Hematopoietic multipotent progenitor cell treated with erythropoietin and hydrocortisone succinate and interleukin-3 and kit ligand, for 4 days (in vitro differentiated cells): ENCODE measurements at regions not wholly inside any gene's neighbourhood (a gene's known extent, or its start where the extent isn't known, plus 50 kb on each side); places are given as distances from the start of the nearest gene placed in this dataset.

ENCODE experiments used
- DNase-seq: peaks from one replicate; pipeline ENCODE4 v3.0.0-alpha.2; 2015

DNA sequence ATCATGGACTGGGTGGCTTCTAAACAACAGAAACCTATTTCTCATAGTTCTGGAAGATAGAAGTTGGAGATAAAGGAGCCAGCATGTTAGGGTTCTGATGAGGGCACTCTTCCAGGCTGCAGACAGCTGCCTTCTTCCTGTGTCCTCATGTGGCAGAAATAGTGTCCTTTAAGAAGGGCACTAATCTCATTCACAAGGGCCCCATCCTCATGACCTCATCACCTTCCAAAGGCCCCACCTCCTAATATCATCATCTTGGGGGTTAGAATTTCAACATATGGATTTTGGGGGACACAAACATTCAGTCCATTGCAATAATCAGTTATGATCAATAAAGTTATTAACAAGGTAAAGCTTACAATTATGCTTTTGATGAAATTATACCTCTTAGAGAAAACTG lies 130.8 kb upstream of the SLC22A23 start:
- no peak for DNase-seq

DNA sequence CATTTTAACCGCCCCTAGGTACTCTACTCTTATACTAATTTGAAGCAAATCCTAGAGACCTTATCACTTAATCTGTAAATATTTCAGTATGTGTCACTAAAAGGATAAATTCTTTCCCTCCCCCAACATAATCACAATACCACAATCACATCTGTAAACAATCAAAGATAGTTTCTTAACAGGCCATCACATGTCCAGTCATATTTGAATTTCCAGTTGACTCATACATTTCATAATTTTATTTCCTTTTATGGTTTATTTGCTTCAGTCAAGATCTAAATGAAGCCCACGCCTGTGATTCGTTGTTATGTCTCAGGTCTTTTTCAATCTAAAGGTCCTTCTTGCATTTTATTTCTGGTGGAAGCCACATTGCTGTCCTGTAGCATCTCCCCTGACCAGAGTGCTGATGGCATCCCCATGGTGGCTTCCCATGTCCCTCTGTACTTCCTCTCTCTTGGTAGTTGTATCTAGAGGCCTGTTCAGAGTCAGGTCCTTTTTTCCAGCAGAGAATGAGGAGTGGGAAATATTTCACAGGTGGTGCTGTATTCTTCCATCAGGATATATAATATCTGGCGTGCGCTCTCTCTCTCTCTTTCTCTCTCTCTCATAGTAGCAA lies 128.6 kb upstream of the SLC22A23 start:
- no peak for DNase-seq

DNA sequence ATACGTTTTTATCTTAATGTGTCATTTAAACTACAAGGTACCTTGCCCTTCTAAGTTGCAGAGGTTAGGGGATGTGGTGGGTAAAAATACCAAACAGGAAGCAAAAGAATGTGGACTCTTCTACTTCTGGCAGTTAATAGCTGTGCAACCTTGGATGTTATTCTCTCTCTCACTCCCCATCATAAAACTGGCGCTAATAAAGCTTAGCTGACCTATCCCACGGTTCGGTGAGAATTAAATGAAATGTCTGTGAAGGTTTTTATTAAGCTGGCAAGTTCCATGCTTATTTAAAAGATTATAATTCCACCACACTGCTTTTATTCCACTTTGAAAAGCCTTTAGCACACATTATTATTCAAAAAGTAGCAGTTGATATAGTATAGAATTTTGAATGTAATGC lies 127.8 kb upstream of the SLC22A23 start:
- DNase-seq: no peak

DNA sequence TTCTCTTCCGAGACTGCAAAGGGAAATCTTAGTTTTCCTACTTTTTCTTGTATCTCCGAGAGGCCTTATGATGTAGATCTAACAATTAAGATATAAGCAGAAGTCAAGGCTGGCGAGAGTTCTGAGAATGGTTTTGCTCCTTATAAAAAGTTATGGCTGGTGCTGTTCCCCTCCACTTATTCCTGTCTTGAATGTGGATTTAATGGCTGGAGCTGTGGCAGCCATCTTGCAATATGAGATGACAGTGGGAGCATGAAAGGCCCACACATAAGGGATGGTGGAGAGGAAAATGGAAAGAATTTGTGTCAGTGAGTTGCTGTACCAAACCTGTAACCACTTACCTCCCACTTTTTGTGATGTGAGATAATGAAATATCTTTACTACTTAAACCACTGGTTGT lies 124.6 kb upstream of the SLC22A23 start:
- no peak for DNase-seq

DNA sequence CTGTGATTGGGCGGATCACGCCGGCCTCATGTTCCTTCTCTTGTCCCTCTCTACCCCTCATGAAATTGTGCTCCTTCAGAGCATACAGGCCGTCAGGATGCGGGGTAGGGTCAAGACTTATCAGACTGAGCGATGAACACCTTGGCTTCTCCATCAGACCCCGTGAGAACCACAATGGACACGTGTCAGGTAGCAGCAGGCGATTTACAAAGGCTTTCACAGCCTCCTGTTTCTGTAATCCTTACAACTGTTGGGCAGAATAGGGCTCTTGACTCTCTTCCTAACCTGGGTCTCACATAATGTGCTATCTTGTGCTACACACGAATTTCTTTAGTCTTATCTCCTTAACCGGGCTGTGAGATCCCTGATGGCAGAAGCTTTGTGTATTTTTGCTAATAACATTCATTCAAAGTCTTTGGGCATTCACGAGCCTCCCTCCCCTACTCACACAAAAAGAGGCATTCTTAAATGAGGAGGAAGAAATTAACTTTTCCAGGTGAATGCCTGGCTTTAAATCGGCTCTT lies 122.9 kb upstream of the SLC22A23 start:
- DNase-seq: peak; percentile 63

DNA sequence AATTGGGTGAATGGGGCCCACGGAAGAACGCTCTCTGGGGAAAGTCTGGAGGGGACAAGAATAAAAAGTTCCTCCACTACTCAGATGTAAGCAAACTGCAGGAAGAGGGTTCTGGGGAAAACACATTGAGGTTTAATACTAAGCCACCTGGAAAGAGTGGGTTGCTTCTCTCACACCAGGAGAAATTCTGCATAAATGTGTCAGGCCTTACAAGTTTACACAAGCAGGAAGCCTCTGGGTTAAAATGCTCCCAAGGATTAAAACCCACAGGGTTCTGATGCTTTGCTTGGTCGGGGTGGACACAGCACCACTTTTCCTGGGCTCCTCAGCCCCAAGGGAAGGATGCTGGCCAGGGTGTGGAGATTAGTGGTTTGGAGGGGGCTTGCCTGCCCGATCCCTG lies 122.1 kb upstream of the SLC22A23 start:
- DNase-seq: no peak

DNA sequence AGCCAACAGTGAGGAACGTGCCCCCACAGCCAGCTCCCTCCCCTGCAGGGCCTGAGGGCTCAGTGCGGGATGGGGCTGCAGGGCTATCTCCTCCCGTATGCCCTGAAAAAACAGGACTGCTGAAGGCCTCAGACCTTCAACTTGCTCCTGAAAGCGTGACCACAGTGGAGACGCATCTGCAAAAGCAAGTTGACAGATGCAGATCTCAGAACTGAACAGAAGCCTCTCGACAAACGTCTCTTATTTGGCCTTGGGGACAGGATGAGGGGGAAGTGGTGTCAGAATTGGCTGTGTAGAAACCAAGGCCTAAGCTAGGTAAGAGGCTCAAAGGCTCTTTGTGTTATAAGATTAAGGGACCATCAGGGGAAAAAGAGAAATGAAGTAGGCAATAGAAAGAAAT lies 120.7 kb upstream of the SLC22A23 start:
- DNase-seq: no peak

DNA sequence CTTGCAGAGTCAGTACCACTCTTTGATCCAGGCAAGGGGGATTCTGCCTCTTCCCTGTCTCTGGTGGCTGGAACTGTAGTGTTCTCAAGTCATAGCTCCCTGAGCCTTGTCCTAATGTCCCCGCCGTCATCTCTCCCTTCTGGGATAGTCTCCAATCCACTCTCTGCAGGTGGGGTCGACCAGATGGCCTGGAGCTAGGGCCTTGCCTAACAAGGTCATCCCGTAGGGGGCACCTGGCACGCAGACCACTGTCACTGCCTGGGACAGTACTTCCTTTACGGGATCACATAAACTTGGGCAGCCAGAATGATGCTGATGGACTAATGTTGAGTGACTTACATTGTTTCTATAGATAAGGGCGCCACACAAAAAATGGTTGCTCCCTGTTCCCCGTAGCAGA lies 118.9 kb upstream of the SLC22A23 start:
- DNase-seq: no peak

DNA sequence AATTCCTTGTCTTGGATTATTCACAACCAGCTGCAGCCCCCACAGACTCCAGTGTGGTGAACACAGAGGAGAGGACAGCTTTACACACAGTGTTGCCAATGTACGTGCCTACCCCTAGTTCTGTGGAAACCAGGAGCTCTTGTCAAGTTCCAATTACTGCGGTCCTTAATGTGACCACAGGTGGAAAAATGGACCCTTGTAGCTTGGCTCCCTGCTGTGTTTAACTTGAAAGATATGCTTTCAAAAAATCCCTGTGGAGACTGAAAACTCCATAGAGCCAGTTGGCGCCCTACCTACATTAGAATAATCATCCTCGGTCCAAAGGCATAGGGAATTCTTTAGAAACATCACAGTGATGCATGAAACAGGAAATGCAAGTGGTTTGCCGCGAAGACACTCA lies 118.3 kb upstream of the SLC22A23 start:
- DNase-seq: no peak

DNA sequence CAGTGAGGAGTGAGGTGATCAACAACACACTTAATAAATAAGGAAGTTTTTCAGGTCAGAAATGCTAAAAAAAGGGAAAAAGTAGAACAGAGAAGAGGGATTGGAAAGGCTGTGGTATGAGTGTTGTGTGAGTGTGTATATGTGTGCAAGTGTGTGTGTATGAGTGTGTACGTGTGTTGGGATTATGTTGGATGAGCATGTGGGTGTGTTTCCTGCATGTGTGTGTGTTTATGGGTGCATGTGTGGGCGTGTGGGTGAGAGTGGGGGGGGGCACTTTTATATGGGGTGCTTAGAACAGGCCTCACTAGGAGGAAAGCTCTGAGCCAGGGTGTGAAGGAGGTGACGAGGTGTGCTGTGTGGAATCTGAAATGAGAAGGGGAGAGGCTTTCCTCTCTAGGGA lies 116.8 kb upstream of the SLC22A23 start:
- no peak for DNase-seq

DNA sequence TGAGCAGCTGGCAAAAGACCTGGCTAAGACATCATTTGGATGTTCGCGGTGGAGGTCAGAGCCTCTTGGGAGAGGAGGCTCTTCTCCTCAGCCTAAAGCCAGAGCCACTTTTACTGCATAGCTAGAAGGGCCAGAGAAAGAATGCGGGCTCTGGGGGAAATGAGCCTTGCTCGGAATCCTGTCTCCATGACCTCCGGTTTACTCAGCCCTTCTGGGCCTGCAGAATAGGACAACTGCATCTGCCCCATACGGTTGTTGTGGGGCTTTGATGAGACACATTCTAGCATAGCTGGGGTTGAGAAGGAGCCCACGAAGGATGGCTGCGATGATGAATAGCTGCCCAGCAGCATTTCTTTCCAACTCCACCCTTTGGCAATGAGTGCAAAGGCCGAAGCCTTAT lies 115.0 kb upstream of the SLC22A23 start:
- no peak for DNase-seq

DNA sequence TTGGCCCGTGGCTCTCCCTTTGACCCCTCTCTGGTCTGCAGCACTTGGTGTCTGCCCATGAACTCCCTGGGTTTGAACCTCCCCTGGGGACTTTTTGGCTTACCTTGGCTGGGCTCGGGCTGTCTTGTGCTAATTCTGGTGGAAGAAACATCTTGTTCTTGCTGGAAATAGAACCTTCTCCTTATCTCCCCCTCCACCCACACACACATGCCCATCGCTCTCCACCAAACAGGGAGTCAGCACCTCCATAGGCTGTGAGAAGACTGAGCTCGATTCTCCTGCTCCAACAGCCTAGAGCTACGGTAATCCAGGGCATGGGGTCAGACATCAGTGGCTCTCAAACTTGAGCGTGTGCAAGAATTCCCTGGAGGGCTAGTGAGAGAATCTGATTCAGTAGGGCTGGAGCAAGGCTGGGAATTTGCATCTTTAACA lies 114.4 kb upstream of the SLC22A23 start:
- peak; percentile 64 for DNase-seq

DNA sequence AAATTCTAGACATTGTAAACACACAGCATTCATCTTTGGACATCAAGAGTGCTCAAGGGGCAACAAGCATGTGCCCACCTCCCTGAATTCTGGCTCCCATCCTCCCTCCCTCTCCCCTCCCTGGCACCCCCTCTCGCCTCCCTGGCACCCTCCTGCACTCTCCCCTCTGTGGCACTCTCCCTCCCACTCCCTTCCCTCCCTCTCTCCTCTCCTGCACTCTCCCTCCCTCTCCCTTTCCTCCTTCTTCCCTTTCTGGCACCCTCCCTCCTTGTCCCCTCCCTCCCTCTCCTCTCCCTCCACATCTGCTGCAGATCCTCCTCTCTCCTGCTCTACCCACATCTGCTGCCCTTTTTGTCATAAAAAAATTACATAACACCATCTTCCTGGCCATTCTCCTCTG lies 113.0 kb upstream of the SLC22A23 start:
- DNase-seq: no peak

DNA sequence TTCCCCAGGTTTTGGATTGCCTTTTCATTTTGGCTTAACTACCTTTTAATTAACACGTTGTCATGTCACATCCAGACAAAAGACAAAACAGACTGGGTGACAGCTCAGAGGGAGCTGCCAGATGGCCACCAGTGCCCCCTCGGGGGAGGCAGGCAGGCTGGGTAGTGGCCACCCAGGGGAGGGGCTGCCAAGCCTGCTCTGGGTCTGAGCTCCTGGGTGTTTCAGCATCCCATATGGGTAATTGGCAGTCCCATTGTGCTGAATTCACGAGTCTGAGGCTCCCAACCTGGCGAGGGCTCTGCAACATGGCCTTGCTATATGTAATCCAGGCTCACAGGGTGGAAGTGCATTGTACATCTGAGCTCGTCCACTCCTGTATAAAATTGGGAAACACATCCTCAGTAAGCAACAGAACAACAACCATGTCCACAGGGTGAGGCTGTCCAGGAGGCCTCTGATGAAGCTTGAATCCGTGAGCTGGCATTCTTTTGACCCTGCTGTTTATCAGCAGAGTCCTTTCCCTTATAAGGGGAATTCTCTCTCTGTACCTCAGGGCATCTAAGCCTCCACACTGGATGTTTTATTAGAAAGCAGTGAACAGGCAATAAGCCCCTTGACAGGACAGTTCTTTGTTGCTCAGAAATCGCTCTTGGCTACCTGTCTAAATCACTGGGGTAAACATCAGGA lies 111.7 kb upstream of the SLC22A23 start:
- no peak for DNase-seq

DNA sequence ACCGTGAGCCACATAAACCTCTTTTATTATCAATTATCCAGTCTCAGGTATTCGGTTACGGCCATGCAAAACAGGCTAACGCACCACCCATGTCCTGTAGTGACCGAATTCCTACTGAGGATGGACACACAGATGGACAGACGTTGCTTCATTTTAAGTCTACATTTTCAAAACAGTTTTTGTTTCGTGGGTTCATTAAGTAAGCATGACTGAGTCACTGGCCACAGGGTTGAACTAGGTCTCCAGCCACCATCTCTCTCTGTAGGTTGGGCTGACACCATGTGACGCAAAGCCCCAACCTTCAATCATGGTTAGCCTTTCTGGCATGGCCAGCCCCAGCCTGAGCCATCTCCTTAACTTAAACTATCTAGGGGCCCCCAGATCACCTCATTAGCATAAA lies 110.0 kb upstream of the SLC22A23 start:
- DNase-seq: no peak

DNA sequence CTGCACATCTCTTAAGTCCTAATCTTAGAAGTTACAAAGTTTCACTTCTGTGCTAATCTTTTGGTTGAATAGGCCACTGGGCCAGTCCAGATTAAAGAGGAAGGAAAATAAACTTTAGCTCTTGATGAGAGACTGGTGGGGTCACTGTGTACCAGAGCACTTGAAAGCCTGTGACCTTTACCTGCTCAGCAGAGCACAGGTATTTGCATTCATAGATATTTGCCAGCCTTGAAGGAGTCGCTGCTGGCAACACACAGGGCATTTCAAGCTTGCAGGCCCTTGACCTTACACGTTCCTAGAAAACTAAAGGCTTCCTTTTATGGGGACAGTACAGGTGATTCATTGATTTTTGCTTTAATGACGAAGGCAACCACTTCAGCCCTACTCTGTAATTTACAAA lies 108.4 kb upstream of the SLC22A23 start:
- DNase-seq: no peak

DNA sequence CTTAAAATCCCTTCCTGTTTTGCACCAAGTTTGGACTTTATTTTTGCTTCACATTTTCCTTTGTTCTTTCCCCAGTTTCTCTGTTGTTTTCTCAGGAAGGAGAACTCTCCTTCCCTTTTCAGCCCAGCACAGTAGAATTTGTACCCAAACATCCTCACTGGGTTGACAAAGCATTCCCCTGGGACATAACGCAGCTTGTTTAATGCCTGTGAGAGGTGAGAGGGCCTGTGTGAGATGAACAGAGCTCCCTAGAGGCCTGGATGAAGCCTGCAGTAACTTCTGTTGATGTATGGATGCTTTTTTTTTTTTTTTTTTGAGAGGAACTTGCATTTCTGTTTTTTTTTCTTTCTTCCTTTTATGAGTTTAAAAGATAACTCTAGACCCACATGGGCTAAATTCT lies 104.9 kb upstream of the SLC22A23 start:
- peak; percentile 59 for DNase-seq

DNA sequence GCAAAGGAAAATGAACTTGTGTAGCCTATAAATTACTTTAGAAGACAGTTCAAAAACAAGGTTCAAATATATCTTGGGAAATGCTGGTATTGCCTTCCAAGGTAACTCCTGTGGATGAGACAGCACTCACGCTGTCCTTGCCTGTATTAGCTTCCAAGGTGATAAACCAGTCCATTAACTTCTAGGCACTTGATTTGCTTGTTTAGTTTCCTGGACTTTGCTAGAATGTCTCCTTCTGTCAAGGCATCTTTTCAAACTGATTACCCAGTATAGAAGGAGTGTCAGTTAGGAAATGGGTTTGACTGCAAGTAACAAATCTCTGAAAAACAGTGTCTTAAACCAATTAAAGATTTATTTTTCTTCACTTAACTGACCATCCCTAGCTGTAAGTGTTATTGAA lies 103.4 kb upstream of the SLC22A23 start:
- DNase-seq: no peak

DNA sequence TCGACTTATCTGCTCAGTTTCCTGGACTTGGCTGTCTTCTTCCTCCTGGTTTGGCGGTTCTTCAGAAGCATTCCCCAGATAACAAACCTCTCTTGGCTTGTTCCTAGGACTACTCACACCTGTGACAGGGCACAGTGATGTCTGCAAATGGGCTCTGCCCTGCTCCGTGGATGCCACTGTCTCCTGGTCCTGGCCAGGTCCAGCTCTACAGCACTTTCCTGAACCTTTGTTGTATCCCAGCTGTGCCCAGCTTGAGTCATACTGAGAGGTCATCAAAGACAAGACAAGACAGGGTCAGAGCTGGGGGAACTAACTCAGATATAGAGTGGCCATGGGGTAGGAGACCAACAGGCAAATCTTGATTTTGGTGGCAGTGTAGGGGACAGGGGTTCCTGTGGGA lies 102.7 kb upstream of the SLC22A23 start:
- DNase-seq: no peak

DNA sequence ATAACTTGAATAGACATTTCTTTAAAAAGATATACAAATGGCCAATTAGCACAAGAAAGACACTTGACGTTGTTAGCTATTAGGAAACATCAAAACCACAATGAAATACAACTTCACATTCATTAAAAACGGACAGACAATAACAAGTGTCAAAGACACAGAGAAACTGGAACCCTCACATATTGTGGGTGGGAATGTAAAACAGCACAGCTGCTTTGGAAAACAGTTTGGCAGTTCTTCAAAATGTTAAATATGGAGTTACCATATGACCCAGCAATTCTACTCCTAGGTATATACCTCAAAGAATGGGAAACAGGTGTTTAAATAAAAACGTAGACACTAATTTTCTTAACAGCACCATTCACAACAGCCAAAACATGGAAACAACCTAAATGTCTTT lies 100.5 kb upstream of the SLC22A23 start:
- DNase-seq: no peak

DNA sequence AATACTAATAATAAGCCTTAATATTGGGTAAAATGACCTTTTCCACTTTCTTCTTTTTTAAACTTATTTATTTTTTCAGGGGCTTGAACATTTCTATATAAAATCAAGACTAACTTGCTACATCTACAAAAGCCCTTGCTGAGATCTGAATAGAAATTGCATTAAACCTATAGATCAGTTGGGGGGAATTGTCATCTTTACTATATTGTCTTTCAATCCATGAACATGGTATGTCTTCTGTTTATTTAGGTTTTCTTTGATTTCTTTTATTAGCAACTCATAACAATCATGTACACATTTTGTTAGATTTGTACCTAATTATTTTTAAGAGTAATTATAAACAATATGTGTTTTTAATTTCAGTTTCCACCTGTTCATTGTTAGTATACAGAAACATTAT lies 96.4 kb upstream of the SLC22A23 start:
- DNase-seq: no peak

DNA sequence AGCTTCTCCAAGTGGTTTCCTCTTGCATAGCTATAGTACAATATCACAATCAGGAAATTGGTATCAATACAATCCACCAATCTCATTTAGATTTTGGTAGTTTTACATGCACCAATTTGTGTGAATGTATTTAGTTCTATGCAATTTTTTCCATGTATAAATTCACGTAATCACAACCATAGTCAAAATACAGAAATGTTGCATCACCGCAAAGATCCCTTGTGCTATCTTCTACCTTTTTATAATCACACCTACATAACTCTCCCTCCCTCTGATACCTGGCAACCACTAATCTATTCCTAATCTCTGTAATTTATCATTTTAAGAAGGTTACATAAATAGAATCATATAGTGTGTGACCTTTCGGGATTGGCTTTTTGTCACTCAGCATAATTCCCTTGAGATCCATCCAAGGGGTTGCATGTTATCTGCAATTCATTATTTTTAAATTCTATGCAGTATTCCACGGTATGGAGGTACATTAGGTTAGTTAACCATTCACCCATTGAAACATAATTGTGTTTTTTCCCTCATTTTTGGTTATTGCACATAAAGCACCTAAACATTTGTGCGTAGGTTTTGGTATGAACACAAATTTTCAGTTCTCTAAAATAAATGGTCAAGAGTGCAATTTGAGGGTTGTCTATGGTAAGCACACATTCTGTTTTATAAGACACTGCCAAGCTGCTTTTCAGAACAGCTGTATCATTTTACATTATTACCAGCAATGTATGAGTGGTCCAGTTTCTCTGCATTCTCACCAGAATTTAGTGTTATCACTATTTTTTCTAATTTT lies 95.1 kb upstream of the SLC22A23 start:
- DNase-seq: no peak

DNA sequence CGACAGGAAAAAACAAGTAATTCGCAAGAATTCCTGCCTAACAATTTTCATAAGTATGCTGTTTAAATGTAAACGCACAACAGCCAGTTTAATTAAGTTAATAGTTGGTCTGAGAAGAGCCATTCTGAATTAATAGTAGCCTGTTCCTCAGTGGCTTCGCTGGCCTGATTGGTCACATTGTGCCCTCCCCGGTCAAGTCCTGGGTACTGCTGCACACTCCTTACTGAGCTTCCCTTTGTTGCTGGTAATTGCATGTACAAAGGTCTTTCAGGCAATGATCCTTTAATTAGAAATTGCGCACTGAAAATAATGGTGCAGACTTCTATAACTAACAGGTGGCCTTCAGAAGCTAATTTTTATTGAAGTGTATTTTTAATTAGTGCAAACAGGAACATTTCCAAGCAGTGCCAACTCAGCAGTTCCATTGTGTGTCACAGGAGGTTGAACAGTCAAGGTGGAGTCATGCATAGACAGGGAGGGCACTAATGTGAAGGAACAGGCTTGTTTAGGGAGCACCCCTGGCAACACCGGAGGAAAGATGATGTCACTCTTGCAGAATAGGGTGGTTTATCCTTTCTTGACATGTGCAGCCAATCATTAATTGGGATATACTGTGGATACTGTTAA lies 92.6 kb upstream of the SLC22A23 start:
- no peak for DNase-seq

DNA sequence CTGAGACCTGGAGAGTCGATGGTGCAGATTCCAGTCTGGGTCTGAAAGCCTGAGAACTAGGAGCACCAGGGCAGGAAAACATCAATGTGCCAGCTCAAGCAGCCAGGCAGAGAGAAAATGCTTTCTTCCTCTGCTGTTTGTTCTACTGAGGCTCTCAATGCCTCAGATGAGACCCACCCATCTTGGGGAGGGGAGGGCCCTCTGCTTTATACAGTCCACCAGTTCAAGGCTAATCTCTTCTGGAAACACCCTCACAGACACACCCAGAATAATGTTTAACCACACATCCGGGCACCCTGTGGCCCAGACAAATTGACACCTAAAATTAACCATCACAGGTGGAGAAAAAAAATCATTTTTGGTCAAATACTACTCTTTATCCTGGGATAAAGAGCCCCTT lies 89.3 kb upstream of the SLC22A23 start:
- DNase-seq: peak; percentile 54
